PC-9 (cell line): ENCODE measurements at regions not wholly inside any gene's neighbourhood (a gene's known extent, or its start where the extent isn't known, plus 50 kb on each side); places are given as distances from the start of the nearest gene placed in this dataset.

Experiments
- BruUV-seq: library from RNA; stranded (reverse); fragments of 400-500 nt; replicated peaks from 2 replicates; lab custom pipeline; 2021; lab: Mats Ljungman, UMichigan
- CTCF ChIA-PET: fragments of 300-600 bp; sonication (Branson Sonifier 250); formaldehyde crosslinking; loops from one replicate; lab custom pipeline; 2022; ENCODE audit warnings: antibody characterized with exemption; lab: Charles Lee
- POLR2A ChIA-PET: fragments of 300-600 bp; sonication (Branson Sonifier 250); formaldehyde crosslinking; loops from one replicate; lab custom pipeline; 2022; ENCODE audit warnings: antibody characterized with exemption; ENCODE audit not compliant: unreplicated experiment; lab: Charles Lee
- DNase-seq, 2 experiments: peaks; one replicate each; pipeline versions ENCODE4 v3.0.0 to v3.0.0-alpha.2; 2015 to 2022; ENCODE audit warnings: mixed read lengths in 1 of 2
- H2AFZ ChIP-seq: fragments of 200-600 bp; sonication (generic); 2 replicates; pipeline ENCODE4 v1.8.1; 2017; ENCODE audit warnings: antibody characterized with exemption
- H3F3A ChIP-seq: fragments of 200-600 bp; sonication (generic); 2 replicates; pipeline ENCODE4 v1.8.1; 2017; ENCODE audit warnings: antibody characterized with exemption, mild to moderate bottlenecking, low read depth; ENCODE audit not compliant: insufficient read depth
- H3K27ac ChIP-seq: fragments of 200-600 bp; sonication (generic); 2 replicates; pipeline ENCODE4 v1.6.1; 2016; ENCODE audit warnings: mixed run types
- H3K27me3 ChIP-seq: fragments of 200-600 bp; sonication (generic); 2 replicates; pipeline ENCODE4 v1.6.1; 2016; ENCODE audit warnings: low read depth, mixed run types; ENCODE audit not compliant: insufficient read depth
- H3K36me3 ChIP-seq: fragments of 200-600 bp; sonication (generic); 2 replicates; pipeline ENCODE4 v1.6.1; 2016; ENCODE audit warnings: low read depth, mixed run types
- H3K4me1 ChIP-seq: fragments of 200-600 bp; sonication (generic); replicated peaks from 2 replicates; pipeline ENCODE4 v1.6.1; 2016; ENCODE audit warnings: mixed run types; ENCODE audit not compliant: insufficient read depth
- H3K4me2 ChIP-seq: fragments of 200-600 bp; sonication (generic); 2 replicates; pipeline ENCODE4 v1.6.1; 2017; ENCODE audit warnings: mixed run types
- H3K4me3 ChIP-seq: fragments of 200-600 bp; sonication (generic); 2 replicates; pipeline ENCODE4 v1.6.1; 2016; ENCODE audit warnings: mixed run types
- H3K79me2 ChIP-seq: fragments of 200-600 bp; sonication (generic); 2 replicates; pipeline ENCODE4 v1.6.1; 2017; ENCODE audit warnings: low read depth, mixed run types
- H3K9me2 ChIP-seq: fragments of 200-600 bp; sonication (generic); 2 replicates; pipeline ENCODE4 v1.8.1; 2017; ENCODE audit warnings: mild to moderate bottlenecking; ENCODE audit not compliant: insufficient read depth
- H3K9me3 ChIP-seq: fragments of 200-600 bp; sonication (generic); 2 replicates; pipeline ENCODE4 v1.8.1; 2016; ENCODE audit warnings: low read depth; ENCODE audit not compliant: insufficient read depth
- H4K20me1 ChIP-seq: fragments of 200-600 bp; sonication (generic); 2 replicates; pipeline ENCODE4 v1.8.1; 2017; ENCODE audit not compliant: insufficient read depth
- EZH2 ChIP-seq: fragments of 200-600 bp; sonication (generic); IDR thresholded peaks from 2 replicates; pipeline ENCODE4 v1.8.0; 2017; ENCODE audit warnings: antibody characterized with exemption, low read depth
- intact Hi-C: fragments of 100-400 bp; cut with micrococcal nuclease; formaldehyde crosslinking; loops from one replicate; pipeline ENCODE4 v1.10.0; 2022; ENCODE audit not compliant: unreplicated experiment
- TF ChIP-seq, protein P1 (sequence below): fragments of 200-600 bp; sonication (generic); conservative IDR thresholded peaks from 2 replicates; pipeline ENCODE4 v1.6.1; 2017; ENCODE audit warnings: mixed run types, antibody characterized with exemption, mild to moderate bottlenecking, moderate library complexity

GRCh38 chr5:114744406-114744805 is 382.5 kb downstream of the KCNN2 start:
- H3K4me2 ChIP-seq = no peak overlapping the region
- intact Hi-C loops = no loop called here
- H3K36me3 ChIP-seq = no peaks in the 10 kb centered on the region
- no TSS peak for BruUV-seq
- H3K4me1 ChIP-seq = no peaks in the 10 kb centered on the region
- TF ChIP-seq, protein P1, sequence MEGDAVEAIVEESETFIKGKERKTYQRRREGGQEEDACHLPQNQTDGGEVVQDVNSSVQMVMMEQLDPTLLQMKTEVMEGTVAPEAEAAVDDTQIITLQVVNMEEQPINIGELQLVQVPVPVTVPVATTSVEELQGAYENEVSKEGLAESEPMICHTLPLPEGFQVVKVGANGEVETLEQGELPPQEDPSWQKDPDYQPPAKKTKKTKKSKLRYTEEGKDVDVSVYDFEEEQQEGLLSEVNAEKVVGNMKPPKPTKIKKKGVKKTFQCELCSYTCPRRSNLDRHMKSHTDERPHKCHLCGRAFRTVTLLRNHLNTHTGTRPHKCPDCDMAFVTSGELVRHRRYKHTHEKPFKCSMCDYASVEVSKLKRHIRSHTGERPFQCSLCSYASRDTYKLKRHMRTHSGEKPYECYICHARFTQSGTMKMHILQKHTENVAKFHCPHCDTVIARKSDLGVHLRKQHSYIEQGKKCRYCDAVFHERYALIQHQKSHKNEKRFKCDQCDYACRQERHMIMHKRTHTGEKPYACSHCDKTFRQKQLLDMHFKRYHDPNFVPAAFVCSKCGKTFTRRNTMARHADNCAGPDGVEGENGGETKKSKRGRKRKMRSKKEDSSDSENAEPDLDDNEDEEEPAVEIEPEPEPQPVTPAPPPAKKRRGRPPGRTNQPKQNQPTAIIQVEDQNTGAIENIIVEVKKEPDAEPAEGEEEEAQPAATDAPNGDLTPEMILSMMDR = no peak
- TF ChIP-seq EZH2 = no peak
- no peaks in the 10 kb centered on the region for H3K79me2 ChIP-seq
- no peak overlapping the region for H2AFZ ChIP-seq
- no peaks in the 10 kb centered on the region for H3K9me2 ChIP-seq
- no peak overlapping the region for H3K4me3 ChIP-seq
- H3K27me3 ChIP-seq = no peaks in the 10 kb centered on the region
- ChIA-PET CTCF (no interaction called here), POLR2A (no interaction called here)
- no peaks in the 10 kb centered on the region for H3K9me3 ChIP-seq
- no peaks in the 10 kb centered on the region for H4K20me1 ChIP-seq
- no peak overlapping the region for H3K27ac ChIP-seq
- DNase-seq = no peak
- H3F3A ChIP-seq = no peaks in the 10 kb centered on the region

DNA sequence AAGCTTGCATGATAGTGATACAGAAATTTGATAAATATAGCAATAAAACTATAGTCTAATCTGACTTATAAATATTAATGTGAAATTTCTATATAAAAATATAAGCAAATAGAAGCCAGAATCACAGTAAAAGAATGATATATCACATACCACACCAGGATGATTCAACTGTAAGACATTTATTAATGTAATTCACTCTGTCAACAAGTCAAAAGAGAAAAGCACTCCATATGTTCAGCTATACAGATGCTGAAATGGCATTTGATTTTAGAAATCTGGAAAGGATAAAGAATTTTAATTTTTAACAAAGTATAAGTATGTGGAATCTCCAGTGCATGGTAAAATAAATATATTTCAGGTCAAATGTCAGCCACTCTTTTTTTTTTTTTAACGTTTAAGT is 372.4 kb downstream of the KCNN2 start:
- Histone ChIP-seq H2AFZ (no peak overlapping the region), H3K79me2 (no peaks in the 10 kb centered on the region), H3F3A (no peaks in the 10 kb centered on the region), H4K20me1 (no peaks in the 10 kb centered on the region), H3K4me3 (no peak overlapping the region), H3K27me3 (no peaks in the 10 kb centered on the region), H3K4me1 (no peaks in the 10 kb centered on the region), H3K27ac (no peak overlapping the region), H3K4me2 (no peak overlapping the region), H3K9me3 (no peaks in the 10 kb centered on the region), H3K36me3 (no peaks in the 10 kb centered on the region), H3K9me2 (no peaks in the 10 kb centered on the region)
- ChIA-PET CTCF (no interaction called here), POLR2A (no interaction called here)
- BruUV-seq = no TSS peak
- DNase-seq = no peak
- TF ChIP-seq, protein P1 = no peak
- no peak for TF ChIP-seq EZH2
- intact Hi-C loops = no loop called here

DNA sequence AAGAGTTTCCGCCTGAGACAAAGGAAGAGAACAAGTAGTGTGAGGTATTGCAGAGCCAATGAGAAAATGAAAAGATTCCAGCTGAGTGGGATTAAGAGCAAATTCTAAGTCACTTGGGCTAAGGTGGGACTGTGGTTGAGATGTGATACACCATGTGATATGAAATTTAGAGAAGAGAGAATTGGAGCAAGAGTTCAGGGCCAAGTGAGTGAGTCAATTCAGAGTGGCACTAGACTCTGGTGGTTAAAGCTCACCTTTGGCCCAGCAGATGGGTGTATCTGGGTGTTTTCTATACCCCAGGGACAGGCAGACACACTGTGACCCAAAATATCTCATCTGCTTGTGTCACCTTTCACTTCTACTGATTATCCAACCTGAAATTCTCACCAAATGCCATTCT is 368.1 kb downstream of the KCNN2 start:
- Histone ChIP-seq H3K79me2 (no peaks in the 10 kb centered on the region), H3K9me3 (no peaks in the 10 kb centered on the region), H4K20me1 (no peaks in the 10 kb centered on the region), H3F3A (no peaks in the 10 kb centered on the region), H2AFZ (no peak overlapping the region), H3K36me3 (no peaks in the 10 kb centered on the region), H3K4me3 (no peak overlapping the region), H3K27me3 (no peaks in the 10 kb centered on the region), H3K4me2 (no peak overlapping the region), H3K27ac (no peak overlapping the region), H3K4me1 (no peaks in the 10 kb centered on the region), H3K9me2 (no peaks in the 10 kb centered on the region)
- no peak for DNase-seq
- TF ChIP-seq EZH2 = no peak
- TF ChIP-seq, protein P1 = no peak
- ChIA-PET CTCF (no interaction called here), POLR2A (no interaction called here)
- intact Hi-C loops = no loop called here
- BruUV-seq = no TSS peak
